Psoas muscle (tissue), 7 donors: ENCODE measurements at regions not wholly inside any gene's neighbourhood (a gene's known extent, or its start where the extent isn't known, plus 50 kb on each side); places are given as distances from the start of the nearest gene placed in this dataset.
"Not testable (repeated sequence)": the region's sequence is repeated elsewhere in the genome, so short reads cannot be mapped to it uniquely, and the experiment has no call there.

Experiments
- ATAC-seq, 4 donors: fragments of 200-7000 bp; cut with Tn5 transposase; one replicate each; pipeline ENCODE4 v1.9.1; 2020; ENCODE audit warnings: moderate library complexity in 3 of 4, mild to moderate bottlenecking in 2 of 4
- DNase-seq, 2 donors: peaks; one replicate each; pipeline ENCODE4 v3.0.0-alpha.2; 2020
- H3K27ac ChIP-seq: fragments of 200-600 bp; one replicate; pipeline ENCODE4 v1.8.0; 2022
- H3K27me3 ChIP-seq, 3 donors: fragments of 200-600 bp in 1 of 3; one replicate each; pipeline versions ENCODE4 v1.6.1 to v1.8.0; 2013 to 2022; ENCODE audit warnings: low read length in 2 of 3, mild to moderate bottlenecking in 2 of 3, moderate library complexity in 1 of 3; ENCODE audit not compliant: insufficient read depth in 3 of 3
- H3K36me3 ChIP-seq, 2 donors: fragments of 200-600 bp in 1 of 2; one replicate each; pipeline versions ENCODE4 v1.6.1 to v1.8.0; 2013 to 2022; ENCODE audit warnings: low read depth in 1 of 2, mild to moderate bottlenecking in 1 of 2, moderate library complexity in 1 of 2; ENCODE audit not compliant: insufficient read depth in 1 of 2
- H3K4me1 ChIP-seq: fragments of 200-600 bp; one replicate; pipeline ENCODE4 v1.8.0; 2022
- H3K4me3 ChIP-seq: fragments of 200-600 bp; one replicate; pipeline ENCODE4 v1.8.0; 2022; ENCODE audit warnings: mild to moderate bottlenecking
- H3K9me3 ChIP-seq: fragments of 200-600 bp; one replicate; pipeline ENCODE4 v1.8.0; 2022
- CTCF ChIP-seq: fragments of 200-600 bp; IDR thresholded peaks from one replicate; pipeline ENCODE4 v1.8.0; 2022; ENCODE audit warnings: antibody characterized with exemption
- WGBS, 3 donors: extraction: QIAGEN DNeasy Blood & Tissue Kit; methylation state at CpG; one replicate each; pipeline versions ENCODE4 v1.1.6 to v1.1.7; 2013; 5-methylcytosine and 5-hydroxymethylcytosine counted together
- intact Hi-C, 2 donors: fragments of 100-400 bp; cut with DNase I; formaldehyde crosslinking; loops; one replicate each; pipeline versions ENCODE4 v1.11.0 to v1.14.2; 2022
- donor health status: healthy with polysubstance abuse.
- donor health status: DM: no; HTN: no; CAD: no; lungs with moderate emphysema.
- donor health status: Bipolar disorder and iron deficiency.
- donor health status: healthy.
- donor health status: DM: yes; HTN: yes; CAD: no.
- donor health status: DM: no; HTN: no; CAD: no.
- donor health status: DM: yes; HTN: yes; CAD: no.

- ATAC-seq (no peak), DNase-seq (no peak)
- H3K4me3 ChIP-seq: no peak overlapping the region
- TF ChIP-seq CTCF: no peak
- no peak overlapping the region for H3K27ac ChIP-seq
- intact Hi-C loops: no loop called here
- H3K36me3 ChIP-seq: no peaks in the 10 kb centered on the region
- H3K9me3 ChIP-seq: no peaks in the 10 kb centered on the region
- WGBS, 3 donors: 70 to 74% (median 72%) methylated on average over 5 of the region's 5 CpGs
- no peaks in the 10 kb centered on the region for H3K27me3 ChIP-seq
- H3K4me1 ChIP-seq: no peaks in the 10 kb centered on the region
These were observed 494.1 kb upstream of the DPH6 start for GRCh38 chr15:36039996-36040572.

- H3K4me3 ChIP-seq, ATAC-seq: not testable (repeated sequence)
- 93 to 96% (median 94%) methylated on average over 29 to 36 of the region's 36 CpGs for WGBS, 3 donors
These were observed 501.2 kb upstream of the DPH6 start for GRCh38 chr15:36047018-36047716.

GRCh38 chr15:36050899-36051298, 504.9 kb upstream of the DPH6 start:
- no peak for TF ChIP-seq CTCF
- H3K9me3 ChIP-seq: no peaks in the 10 kb centered on the region
- no peak overlapping the region for H3K4me3 ChIP-seq
- no peak overlapping the region for H3K27ac ChIP-seq
- no peak for DNase-seq
- WGBS, 3 donors: 48 to 70% (median 52%) methylated on average over 1 of the region's 1 CpG
- intact Hi-C loops: loop anchor here in 1 of 2 donors (5.0 kb wide), 1 partner anchor 776 kb away; no protein-coding TSS in a partner anchor
- ATAC-seq: no peak
- H3K36me3 ChIP-seq: no peaks in the 10 kb centered on the region
- H3K4me1 ChIP-seq: no peaks in the 10 kb centered on the region
- peaks cover 0 to 2% (median 0%) of the 10 kb centered on the region in 3 donors for H3K27me3 ChIP-seq

More at GRCh38 chr15:36047018-36047716, 501.2 kb upstream of the DPH6 start:
- intact Hi-C loops, H3K36me3 ChIP-seq, H3K27ac ChIP-seq, H3K4me1 ChIP-seq, DNase-seq, H3K27me3 ChIP-seq, H3K9me3 ChIP-seq: not testable (repeated sequence)

- H3K4me1 ChIP-seq, H3K36me3 ChIP-seq, H3K27me3 ChIP-seq, H3K27ac ChIP-seq, ATAC-seq, H3K4me3 ChIP-seq, DNase-seq, H3K9me3 ChIP-seq: not testable (repeated sequence)
- intact Hi-C loops: loop anchor here in 1 of 2 donors (5.0 kb wide), 1 partner anchor 775 kb away; no protein-coding TSS in a partner anchor
- 16 to 30% (median 27%) methylated on average over 1 of the region's 1 CpG for WGBS, 3 donors
These were observed 506.7 kb upstream of the DPH6 start for GRCh38 chr15:36052641-36053040.

- TF ChIP-seq CTCF: no peak
- H3K36me3 ChIP-seq: no peaks in the 10 kb centered on the region
- intact Hi-C loops: loop anchor here in 1 of 2 donors (5.0 kb wide), 1 partner anchor 774 kb away; no protein-coding TSS in a partner anchor
- H3K4me1 ChIP-seq: no peaks in the 10 kb centered on the region
- ATAC-seq (no peak), DNase-seq (no peak)
- H3K9me3 ChIP-seq: no peaks in the 10 kb centered on the region
- no peaks in the 10 kb centered on the region for H3K27me3 ChIP-seq
- H3K4me3 ChIP-seq: no peak overlapping the region
- H3K27ac ChIP-seq: no peak overlapping the region
- 69 to 77% (median 72%) methylated on average over 1 of the region's 1 CpG for WGBS, 3 donors
These were observed 507.8 kb upstream of the DPH6 start for GRCh38 chr15:36053746-36054145.
